IMR-90 (cell line): ENCODE measurements at regions not wholly inside any gene's neighbourhood (a gene's known extent, or its start where the extent isn't known, plus 50 kb on each side); places are given as distances from the start of the nearest gene placed in this dataset.

Experiments
- ATAC-seq: fragments of 200-7000 bp; cut with Tn5 transposase; 2 replicates; pipeline ENCODE4 v1.9.1; 2020; ENCODE audit warnings: low read depth, mild to moderate bottlenecking, moderate library complexity
- BruUV-seq: library from RNA; stranded (reverse); fragments of 400-500 nt; replicated peaks from 2 replicates; lab custom pipeline; 2021; lab: Mats Ljungman, UMichigan
- CTCF ChIA-PET: fragments of 300-600 bp; formaldehyde crosslinking; extraction: SDS; loops from one replicate; lab custom pipeline; 2021; ENCODE audit warnings: antibody characterized with exemption; lab: Yijun Ruan, JAX
- POLR2A ChIA-PET: fragments of 300-600 bp; sonication (Branson Sonifier 250); formaldehyde crosslinking; loops from one replicate; lab custom pipeline; 2022; ENCODE audit warnings: antibody characterized with exemption; ENCODE audit not compliant: unreplicated experiment; lab: Charles Lee
- DNase-seq: peaks from one replicate; pipeline ENCODE4 v3.0.0; 2013
- H2AFZ ChIP-seq: replicated peaks from 2 replicates; pipeline ENCODE3; 2013; ENCODE audit warnings: low read length, mild to moderate bottlenecking; ENCODE audit not compliant: poor library complexity
- H2AK5ac ChIP-seq: 2 replicates; pipeline ENCODE4 v1.6.1; 2013; ENCODE audit warnings: low read depth, low read length, inconsistent platforms
- H2AK9ac ChIP-seq: replicated peaks from 2 replicates; pipeline ENCODE3; 2013; ENCODE audit warnings: mild to moderate bottlenecking, low read depth, low read length, moderate library complexity; ENCODE audit not compliant: poor library complexity
- H2BK120ac ChIP-seq: 2 replicates; pipeline ENCODE4 v1.6.1; 2013; ENCODE audit warnings: low read depth, low read length, inconsistent platforms
- H2BK15ac ChIP-seq: 3 replicates; pipeline ENCODE4 v1.6.1; 2013; ENCODE audit warnings: low read depth, low read length, inconsistent platforms
- H2BK20ac ChIP-seq: 2 replicates; pipeline ENCODE4 v1.6.1; 2013; ENCODE audit warnings: low read depth, mild to moderate bottlenecking, inconsistent platforms, low read length, moderate library complexity
- H2BK5ac ChIP-seq: 2 replicates; pipeline ENCODE4 v1.6.1; 2013; ENCODE audit warnings: mild to moderate bottlenecking, low read depth, low read length, inconsistent platforms; ENCODE audit not compliant: poor library complexity, severe bottlenecking
- H3K14ac ChIP-seq: replicated peaks from 2 replicates; pipeline ENCODE4 v1.6.1; 2013; ENCODE audit warnings: low read depth, low read length, inconsistent platforms
- H3K18ac ChIP-seq: 2 replicates; pipeline ENCODE4 v1.6.1; 2013; ENCODE audit warnings: low read depth, low read length, control low read depth
- H3K23ac ChIP-seq: 2 replicates; pipeline ENCODE4 v1.6.1; 2013; ENCODE audit warnings: low read depth, low read length, inconsistent platforms
- H3K27ac ChIP-seq: 2 replicates; pipeline ENCODE4 v1.5.1; 2013; ENCODE audit warnings: mild to moderate bottlenecking, control low read depth, low read length; ENCODE audit not compliant: insufficient read depth
- H3K27me3 ChIP-seq: 2 replicates; pipeline ENCODE4 v1.6.1; 2013; ENCODE audit warnings: low read length; ENCODE audit not compliant: control insufficient read depth, insufficient read depth
- H3K36me3 ChIP-seq: 2 replicates; pipeline ENCODE4 v1.6.1; 2013; ENCODE audit warnings: low read length, mixed read lengths; ENCODE audit not compliant: control insufficient read depth, insufficient read depth
- H3K4ac ChIP-seq: 2 replicates; pipeline ENCODE4 v1.6.1; 2013; ENCODE audit warnings: low read depth, low read length, inconsistent platforms
- H3K4me1 ChIP-seq: 2 replicates; pipeline ENCODE4 v1.6.1; 2013; ENCODE audit warnings: low read length, mixed read lengths; ENCODE audit not compliant: control insufficient read depth, insufficient read depth
- H3K4me2 ChIP-seq: 2 replicates; pipeline ENCODE4 v1.6.1; 2013; ENCODE audit warnings: low read depth, mild to moderate bottlenecking, control low read depth, low read length, moderate library complexity
- H3K4me3 ChIP-seq: 2 replicates; pipeline ENCODE4 v1.5.1; 2013; ENCODE audit warnings: low read depth, mild to moderate bottlenecking, control low read depth, low read length, moderate library complexity; ENCODE audit not compliant: insufficient read depth
- H3K56ac ChIP-seq: 2 replicates; pipeline ENCODE4 v1.6.1; 2013; ENCODE audit warnings: low read length, inconsistent platforms; ENCODE audit not compliant: insufficient read depth; ENCODE audit errors: extremely low read depth
- H3K79me1 ChIP-seq, 2 experiments: 2 replicates each; pipeline ENCODE4 v1.6.1; 2013; ENCODE audit warnings: low read length in 2 of 2, inconsistent platforms in 1 of 2, low read depth in 1 of 2
- H3K9ac ChIP-seq: 2 replicates; pipeline ENCODE4 v1.6.1; 2013; ENCODE audit warnings: low read depth, low read length, control low read depth
- H3K9me1 ChIP-seq: 2 replicates; pipeline ENCODE4 v1.6.1; 2013; ENCODE audit warnings: low read length, inconsistent platforms; ENCODE audit not compliant: insufficient read depth
- H3K9me3 ChIP-seq: 2 replicates; pipeline ENCODE4 v1.6.1; 2013; ENCODE audit warnings: low read length; ENCODE audit not compliant: control insufficient read depth, insufficient read depth
- H4K20me1 ChIP-seq: 2 replicates; pipeline ENCODE4 v1.6.1; 2013; ENCODE audit warnings: low read length, inconsistent platforms; ENCODE audit not compliant: insufficient read depth
- H4K5ac ChIP-seq: 2 replicates; pipeline ENCODE4 v1.6.1; 2013; ENCODE audit warnings: mild to moderate bottlenecking, low read depth, low read length, control low read depth
- H4K8ac ChIP-seq, 2 experiments: 2 replicates each; pipeline ENCODE4 v1.6.1; 2013; ENCODE audit warnings: low read depth in 2 of 2, low read length in 2 of 2, control low read depth in 1 of 2, inconsistent platforms in 1 of 2
- H4K91ac ChIP-seq: 2 replicates; pipeline ENCODE4 v1.6.1; 2013; ENCODE audit warnings: low read depth, low read length, inconsistent platforms; ENCODE audit not compliant: insufficient read depth
- BHLHE40 ChIP-seq: fragments of 150-350 bp; IDR thresholded peaks from 2 replicates; pipeline ENCODE4 v1.6.1; 2016; ENCODE audit warnings: mild to moderate bottlenecking, low read depth, low read length
- CHD1 ChIP-seq: IDR thresholded peaks from 2 replicates; pipeline ENCODE4 v1.6.1; 2012; ENCODE audit warnings: low read depth, low read length, improper control_type of control experiment
- CTCF ChIP-seq: conservative IDR thresholded peaks from 2 replicates; pipeline ENCODE4 v1.5.1; 2012; ENCODE audit warnings: mild to moderate bottlenecking, low read depth, low read length, improper control_type of control experiment
- FOS ChIP-seq: fragments of 150-350 bp; IDR thresholded peaks from 2 replicates; pipeline ENCODE4 v1.6.1; 2016; ENCODE audit warnings: low read depth, low read length
- MXI1 ChIP-seq: IDR thresholded peaks from 2 replicates; pipeline ENCODE4 v1.6.1; 2012; ENCODE audit warnings: low read depth, mild to moderate bottlenecking, low read length, moderate library complexity, borderline replicate concordance
- POLR2A ChIP-seq: IDR thresholded peaks from 2 replicates; pipeline ENCODE4 v1.6.1; 2012; ENCODE audit warnings: mild to moderate bottlenecking, low read depth, low read length
- RAD21 ChIP-seq: IDR thresholded peaks from 2 replicates; pipeline ENCODE4 v1.6.1; 2012; ENCODE audit warnings: low read length, improper control_type of control experiment
- RCOR1 ChIP-seq: IDR thresholded peaks from 2 replicates; pipeline ENCODE4 v1.6.1; 2012; ENCODE audit warnings: mild to moderate bottlenecking, low read length, improper control_type of control experiment; ENCODE audit not compliant: insufficient replicate concordance
- RFX5 ChIP-seq: IDR thresholded peaks from 2 replicates; pipeline ENCODE4 v1.8.0; 2012; ENCODE audit warnings: low read depth, mild to moderate bottlenecking, low read length, moderate library complexity
- USF2 ChIP-seq: fragments of 150-350 bp; IDR thresholded peaks from 2 replicates; pipeline ENCODE4 v1.6.1; 2017; ENCODE audit warnings: mild to moderate bottlenecking, antibody characterized with exemption, low read length, low read depth
- WGBS, 2 experiments: methylation state at CpG; one replicate each; pipeline versions ENCODE4 v1.1.5 to v1.1.7; 2013; ENCODE audit warnings: missing lambda C conversion rate in 2 of 2; ENCODE audit not compliant: insufficient read length in 1 of 2; ENCODE audit errors: extremely low coverage in 2 of 2; 5-methylcytosine and 5-hydroxymethylcytosine counted together
- dilution Hi-C: fragments of 300-500 bp; cut with HindIII; formaldehyde crosslinking; loops from one replicate; pipeline ENCODE4 v1.14.3; 2018; ENCODE audit warnings: low sequenced_read_pairs; ENCODE audit not compliant: unreplicated experiment
- in situ Hi-C: fragments of 300-500 bp; cut with MboI; formaldehyde crosslinking; loops from 3 replicates; pipeline ENCODE4 v1.14.3; 2019; ENCODE audit warnings: low sequenced_read_pairs, inconsistent platforms, mixed read lengths
- intact Hi-C: fragments of 100-400 bp; cut with micrococcal nuclease; formaldehyde crosslinking; loops from 2 replicates; pipeline ENCODE4 v1.10.0; 2022

- H2BK5ac ChIP-seq, result no peak overlapping the region
- no peak overlapping the region for H2BK120ac ChIP-seq
- POLR2A ChIA-PET, result no interaction called here
- in situ Hi-C loops (no loop called here), intact Hi-C loops (no loop called here), dilution Hi-C loops (no loop called here)
- no peak overlapping the region for H2BK15ac ChIP-seq
- CTCF ChIA-PET, result no interaction called here
- DNase-seq, result no peak
- no peak overlapping the region for H3K4ac ChIP-seq
- no peaks in the 10 kb centered on the region for H3K36me3 ChIP-seq
- H3K4me3 ChIP-seq, result no peak overlapping the region
- H3K9me1 ChIP-seq, result no peaks in the 10 kb centered on the region
- no peak overlapping the region for H4K5ac ChIP-seq
- H3K9me3 ChIP-seq, result no peaks in the 10 kb centered on the region
- H3K4me2 ChIP-seq, result no peak overlapping the region
- ATAC-seq, result no peak
- H3K27ac ChIP-seq, result no peak overlapping the region
- TF ChIP-seq CHD1 (no peak), RAD21 (no peak), CTCF (no peak), USF2 (no peak), BHLHE40 (no peak), MXI1 (no peak), FOS (no peak), RCOR1 (no peak), RFX5 (no peak), POLR2A (no peak)
- H4K8ac ChIP-seq, result no peak overlapping the region
- no peak overlapping the region for H3K23ac ChIP-seq
- no peak overlapping the region for H2AFZ ChIP-seq
- no peaks in the 10 kb centered on the region for H4K20me1 ChIP-seq
- no TSS peak for BruUV-seq
- no peak overlapping the region for H2AK5ac ChIP-seq
- no peak overlapping the region for H3K9ac ChIP-seq
- H3K56ac ChIP-seq, result no peak overlapping the region
- H3K14ac ChIP-seq, result no peak overlapping the region
- H3K18ac ChIP-seq, result no peak overlapping the region
- H2AK9ac ChIP-seq, result no peak overlapping the region
- H3K79me1 ChIP-seq, result no peaks in the 10 kb centered on the region
- H3K27me3 ChIP-seq, result no peaks in the 10 kb centered on the region
- H2BK20ac ChIP-seq, result no peak overlapping the region
- no peaks in the 10 kb centered on the region for H3K4me1 ChIP-seq
- H4K91ac ChIP-seq, result no peak overlapping the region
- whole genome bisulfite sequencing, 2 experiments, result no CpG with 5 or more reads among the region's 3 CpGs
Observed at GRCh38 chr5:112668911-112669310, 68.8 kb upstream of the APC start.
